ENCODE measurements at regions not wholly inside any gene's neighbourhood (a gene's known extent, or its start where the extent isn't known, plus 50 kb on each side); places are given as distances from the start of the nearest gene placed in this dataset.

GRCh38 chr7:130982160-130982638 lies 248.2 kb upstream of the KLF14 start:
- no peaks in the 10 kb centered on the region for H3K9me3 ChIP-seq
- no peak for TF ChIP-seq POLR2A (IDR thresholded peaks at IDR 0.05)
- TF ChIP-seq, protein P1, sequence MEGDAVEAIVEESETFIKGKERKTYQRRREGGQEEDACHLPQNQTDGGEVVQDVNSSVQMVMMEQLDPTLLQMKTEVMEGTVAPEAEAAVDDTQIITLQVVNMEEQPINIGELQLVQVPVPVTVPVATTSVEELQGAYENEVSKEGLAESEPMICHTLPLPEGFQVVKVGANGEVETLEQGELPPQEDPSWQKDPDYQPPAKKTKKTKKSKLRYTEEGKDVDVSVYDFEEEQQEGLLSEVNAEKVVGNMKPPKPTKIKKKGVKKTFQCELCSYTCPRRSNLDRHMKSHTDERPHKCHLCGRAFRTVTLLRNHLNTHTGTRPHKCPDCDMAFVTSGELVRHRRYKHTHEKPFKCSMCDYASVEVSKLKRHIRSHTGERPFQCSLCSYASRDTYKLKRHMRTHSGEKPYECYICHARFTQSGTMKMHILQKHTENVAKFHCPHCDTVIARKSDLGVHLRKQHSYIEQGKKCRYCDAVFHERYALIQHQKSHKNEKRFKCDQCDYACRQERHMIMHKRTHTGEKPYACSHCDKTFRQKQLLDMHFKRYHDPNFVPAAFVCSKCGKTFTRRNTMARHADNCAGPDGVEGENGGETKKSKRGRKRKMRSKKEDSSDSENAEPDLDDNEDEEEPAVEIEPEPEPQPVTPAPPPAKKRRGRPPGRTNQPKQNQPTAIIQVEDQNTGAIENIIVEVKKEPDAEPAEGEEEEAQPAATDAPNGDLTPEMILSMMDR (IDR thresholded peaks at IDR 0.05): peak; percentile 29 to 90 (median 74)
- no peaks in the 10 kb centered on the region for H3K27me3 ChIP-seq
- peaks cover 0 to 8% (median 0%) of the 10 kb centered on the region in 3 donors for H3K36me3 ChIP-seq
- H3K4me1 ChIP-seq: peaks cover 0 to 31% (median 1%) of the 10 kb centered on the region in 4 donors
- H3K27ac ChIP-seq: peak overlapping the region in 1 of 4 donors; percentile 61
- no peak overlapping the region for H3K4me3 ChIP-seq
- peak in 1 of 3 donors; percentile 69 for DNase-seq

GRCh38 chr7:130982651-130983050 lies 248.6 kb upstream of the KLF14 start:
- peaks cover 0 to 35% (median 1%) of the 10 kb centered on the region in 4 donors for H3K4me1 ChIP-seq

GRCh38 chr7:130985361-130985760 lies 251.4 kb upstream of the KLF14 start:
- Histone ChIP-seq H3K4me1 (peaks cover 3 to 54% (median 4%) of the 10 kb centered on the region in 4 donors), H3K4me3 (no peak overlapping the region), H3K27me3 (no peaks in the 10 kb centered on the region), H3K27ac (peak overlapping the region in 2 of 4 donors; percentile 13 to 59), H3K9me3 (no peaks in the 10 kb centered on the region), H3K36me3 (peaks cover 0 to 8% (median 0%) of the 10 kb centered on the region in 3 donors)
- TF ChIP-seq, protein P1 (IDR thresholded peaks at IDR 0.05): no peak
- no peak for TF ChIP-seq POLR2A (IDR thresholded peaks at IDR 0.05)
- no peak for DNase-seq

More at GRCh38 chr7:130982651-130983050, 248.6 kb upstream of the KLF14 start:
- Histone ChIP-seq H3K9me3 (no peaks in the 10 kb centered on the region), H3K36me3 (peaks cover 0 to 8% (median 0%) of the 10 kb centered on the region in 3 donors), H3K27me3 (no peaks in the 10 kb centered on the region), H3K4me3 (no peak overlapping the region), H3K27ac (peak overlapping the region in 1 of 4 donors; percentile 61)
- DNase-seq: no peak
- TF ChIP-seq, protein P1 (IDR thresholded peaks at IDR 0.05): no peak

DNA sequence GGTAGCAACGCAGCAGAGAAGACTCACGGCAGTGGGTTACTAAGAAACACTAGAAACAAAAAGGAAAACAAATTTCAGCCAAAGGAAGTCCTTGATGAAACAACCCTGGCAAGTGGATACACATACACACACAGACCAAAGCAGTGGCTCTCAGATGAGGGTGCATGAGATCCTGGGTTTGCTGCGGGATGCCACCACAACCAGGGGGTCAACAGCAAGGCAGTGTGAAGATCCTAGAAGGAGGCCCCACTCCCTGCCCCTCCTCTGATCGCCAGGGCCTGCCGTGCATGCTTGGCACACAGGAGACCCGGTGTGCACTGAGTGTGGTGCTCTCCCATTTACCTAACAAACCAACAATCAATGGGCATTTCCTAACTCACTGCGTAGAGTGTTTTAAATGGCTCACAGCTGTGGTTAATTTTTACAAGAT lies 252.3 kb upstream of the KLF14 start:
- Histone ChIP-seq H3K9me3 (no peaks in the 10 kb centered on the region), H3K36me3 (peaks cover 0 to 8% (median 0%) of the 10 kb centered on the region in 3 donors), H3K27me3 (no peaks in the 10 kb centered on the region), H3K27ac (peak overlapping the region in 2 of 4 donors; percentile 3 to 59), H3K4me3 (no peak overlapping the region), H3K4me1 (peaks cover 3 to 59% (median 8%) of the 10 kb centered on the region in 4 donors)
- TF ChIP-seq POLR2A (IDR thresholded peaks at IDR 0.05): no peak
- TF ChIP-seq, protein P1 (IDR thresholded peaks at IDR 0.05): no peak
- no peak for DNase-seq

GRCh38 chr7:130987092-130987491 lies 253.1 kb upstream of the KLF14 start:
- H3K27me3 ChIP-seq: no peaks in the 10 kb centered on the region
- H3K4me1 ChIP-seq: peaks cover 3 to 59% (median 8%) of the 10 kb centered on the region in 4 donors
- peaks cover 0 to 8% (median 0%) of the 10 kb centered on the region in 3 donors for H3K36me3 ChIP-seq
- DNase-seq: no peak
- no peaks in the 10 kb centered on the region for H3K9me3 ChIP-seq
- no peak overlapping the region for H3K4me3 ChIP-seq
- H3K27ac ChIP-seq: peak overlapping the region in 1 of 4 donors; percentile 59
- no peak for TF ChIP-seq POLR2A (IDR thresholded peaks at IDR 0.05)
- TF ChIP-seq, protein P1 (IDR thresholded peaks at IDR 0.05): no peak

Measured in Peyer's patch (tissue), 4 donors.